ENCODE measurements at regions not wholly inside any gene's neighbourhood (a gene's known extent, or its start where the extent isn't known, plus 50 kb on each side); places are given as distances from the start of the nearest gene placed in this dataset.

GRCh38 chr21:41673596-41674335, 93.1 kb downstream of the RIPK4 start:
- TF ChIP-seq CTCF (IDR thresholded peaks at IDR 0.05) (no peak), ZFX (IDR thresholded peaks at IDR 0.05; ENCODE audit: borderline replicate concordance) (no peak)
